Non-pigmented ciliary epithelial cell (primary cell): ENCODE measurements at regions not wholly inside any gene's neighbourhood (a gene's known extent, or its start where the extent isn't known, plus 50 kb on each side); places are given as distances from the start of the nearest gene placed in this dataset.

Experiments used
- DNase-seq: peaks from one replicate; pipeline ENCODE4 v3.0.0-alpha.2; 2010; ENCODE audit warnings: low read depth

GRCh38 chr5:87949676-87950631 is 318.7 kb downstream of the TMEM161B start:
- no peak for DNase-seq

GRCh38 chr5:87948486-87948885 is 320.2 kb downstream of the TMEM161B start:
- no peak for DNase-seq

- DNase-seq: no peak
Measured at GRCh38 chr5:87946271-87946670, 322.4 kb downstream of the TMEM161B start.

- DNase-seq: no peak
Measured at GRCh38 chr5:87945286-87945650, 323.4 kb downstream of the TMEM161B start.

- DNase-seq: peak; percentile 13
Measured at GRCh38 chr5:87944553-87945285, 323.9 kb downstream of the TMEM161B start.

GRCh38 chr5:87940775-87941174 is 327.9 kb downstream of the TMEM161B start:
- no peak for DNase-seq

- no peak for DNase-seq
Measured at GRCh38 chr5:87936667-87937066, 332.0 kb downstream of the TMEM161B start.

GRCh38 chr5:87924436-87924835 is 344.2 kb downstream of the TMEM161B start:
- no peak for DNase-seq

- DNase-seq: no peak
Measured at GRCh38 chr5:87916320-87916719, 352.3 kb downstream of the TMEM161B start.

- no peak for DNase-seq
Measured at GRCh38 chr5:87912419-87912818, 356.2 kb downstream of the TMEM161B start.

GRCh38 chr5:87909382-87909781 is 359.3 kb downstream of the TMEM161B start:
- no peak for DNase-seq

- DNase-seq: no peak
Measured at GRCh38 chr5:87906962-87907361, 361.7 kb downstream of the TMEM161B start.

GRCh38 chr5:87900419-87900818 is 368.2 kb downstream of the TMEM161B start:
- DNase-seq: no peak

GRCh38 chr5:87899721-87900131 is 368.9 kb downstream of the TMEM161B start:
- no peak for DNase-seq

- DNase-seq: no peak
Measured at GRCh38 chr5:87899208-87899661, 369.4 kb downstream of the TMEM161B start.

- no peak for DNase-seq
Measured at GRCh38 chr5:87898574-87898973, 370.1 kb downstream of the TMEM161B start.

- DNase-seq: no peak
Measured at GRCh38 chr5:87888139-87888538, 380.5 kb downstream of the TMEM161B start.

- no peak for DNase-seq
Measured at GRCh38 chr5:87887247-87887646, 381.4 kb downstream of the TMEM161B start.

- no peak for DNase-seq
Measured at GRCh38 chr5:87886164-87886563, 382.5 kb downstream of the TMEM161B start.

- DNase-seq: no peak
Measured at GRCh38 chr5:87885758-87886157, 382.9 kb downstream of the TMEM161B start.

- DNase-seq: no peak
Measured at GRCh38 chr5:87877495-87877894, 391.1 kb downstream of the TMEM161B start.

GRCh38 chr5:87877023-87877422 is 391.6 kb downstream of the TMEM161B start:
- no peak for DNase-seq

- no peak for DNase-seq
Measured at GRCh38 chr5:87876616-87877015, 392.0 kb downstream of the TMEM161B start.
